Gastrocnemius medialis (tissue), 4 donors: ENCODE measurements at regions not wholly inside any gene's neighbourhood (a gene's known extent, or its start where the extent isn't known, plus 50 kb on each side); places are given as distances from the start of the nearest gene placed in this dataset.
"Not testable (repeated sequence)": the region's sequence is repeated elsewhere in the genome, so short reads cannot be mapped to it uniquely, and the experiment has no call there.

ENCODE experiments used
- POLR2A ChIP-seq, 2 donors: fragments of 450-650 bp; IDR thresholded peaks; one replicate each; pipeline ENCODE4 v1.6.1; 2017; ENCODE audit warnings: antibody characterized with exemption in 2 of 2, mild to moderate bottlenecking in 2 of 2, moderate library complexity in 2 of 2
- TF ChIP-seq, protein P1 (sequence below), 5 experiments: fragments of 450-650 bp in 3 of 5; fragments of 200-600 bp in 2 of 5; sonication (generic) in 2 of 5; IDR thresholded peaks in 4 of 5; conservative IDR thresholded peaks in 1 of 5; 1 replicate in 4 of 5; 2 replicates in 1 of 5; pipeline ENCODE4 v1.5.1; 2016 to 2019; ENCODE audit warnings: antibody characterized with exemption in 5 of 5, mild to moderate bottlenecking in 3 of 5, moderate library complexity in 3 of 5

DNA sequence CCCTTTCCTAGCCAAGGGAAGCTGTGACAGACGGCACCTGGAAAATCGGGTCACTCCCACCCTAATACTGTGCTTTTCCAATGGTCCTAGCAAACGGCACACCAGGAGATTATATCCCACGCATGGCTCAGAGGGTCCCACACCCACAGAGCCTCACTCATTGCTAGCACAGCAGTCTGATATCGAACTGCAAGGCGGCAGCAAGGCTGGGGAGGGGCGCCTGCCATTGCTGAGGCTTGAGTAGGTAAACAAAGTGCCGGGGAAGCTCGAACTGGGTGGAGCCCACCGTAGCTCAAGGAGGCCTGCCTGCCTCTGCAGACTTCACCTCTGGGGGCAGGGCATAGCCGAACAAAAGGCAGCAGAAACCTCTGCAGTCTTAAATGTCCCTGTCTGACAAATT, 91.4 kb upstream of the HMGXB4 start:
- TF ChIP-seq, protein P1, sequence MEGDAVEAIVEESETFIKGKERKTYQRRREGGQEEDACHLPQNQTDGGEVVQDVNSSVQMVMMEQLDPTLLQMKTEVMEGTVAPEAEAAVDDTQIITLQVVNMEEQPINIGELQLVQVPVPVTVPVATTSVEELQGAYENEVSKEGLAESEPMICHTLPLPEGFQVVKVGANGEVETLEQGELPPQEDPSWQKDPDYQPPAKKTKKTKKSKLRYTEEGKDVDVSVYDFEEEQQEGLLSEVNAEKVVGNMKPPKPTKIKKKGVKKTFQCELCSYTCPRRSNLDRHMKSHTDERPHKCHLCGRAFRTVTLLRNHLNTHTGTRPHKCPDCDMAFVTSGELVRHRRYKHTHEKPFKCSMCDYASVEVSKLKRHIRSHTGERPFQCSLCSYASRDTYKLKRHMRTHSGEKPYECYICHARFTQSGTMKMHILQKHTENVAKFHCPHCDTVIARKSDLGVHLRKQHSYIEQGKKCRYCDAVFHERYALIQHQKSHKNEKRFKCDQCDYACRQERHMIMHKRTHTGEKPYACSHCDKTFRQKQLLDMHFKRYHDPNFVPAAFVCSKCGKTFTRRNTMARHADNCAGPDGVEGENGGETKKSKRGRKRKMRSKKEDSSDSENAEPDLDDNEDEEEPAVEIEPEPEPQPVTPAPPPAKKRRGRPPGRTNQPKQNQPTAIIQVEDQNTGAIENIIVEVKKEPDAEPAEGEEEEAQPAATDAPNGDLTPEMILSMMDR (IDR thresholded peaks at IDR 0.05 in 4 of 5, conservative IDR thresholded peaks at IDR 0.05 in 1 of 5) = not testable (repeated sequence)
- not testable (repeated sequence) for TF ChIP-seq POLR2A (IDR thresholded peaks at IDR 0.05)
